Dendritic cell treated with granulocyte-macrophage colony-stimulating factor and Interleukin-4, amounts not matched to agents 40 ng/mL and 50 ng/mL, for 4 days (primary cell): ENCODE measurements at regions not wholly inside any gene's neighbourhood (a gene's known extent, or its start where the extent isn't known, plus 50 kb on each side); places are given as distances from the start of the nearest gene placed in this dataset.
A peak's percentile ranks its signal among the peaks of the same experiment; 100 is the strongest.

Experiments used
- H3K27ac Mint-ChIP-seq: one replicate; pipeline ENCODE4 v1.8.0; 2022; ENCODE audit warnings: mild to moderate bottlenecking, mixed read lengths
- H3K27me3 Mint-ChIP-seq: one replicate; pipeline ENCODE4 v1.8.0; 2022; ENCODE audit warnings: mild to moderate bottlenecking, mixed read lengths
- H3K36me3 Mint-ChIP-seq: one replicate; pipeline ENCODE4 v1.8.0; 2022; ENCODE audit warnings: low read depth, mixed read lengths
- H3K4me1 Mint-ChIP-seq: one replicate; pipeline ENCODE4 v1.8.0; 2022; ENCODE audit warnings: low read depth, mixed read lengths
- H3K4me3 Mint-ChIP-seq: one replicate; pipeline ENCODE4 v1.8.0; 2022; ENCODE audit warnings: mild to moderate bottlenecking, moderate library complexity, mixed read lengths
- H3K9me3 Mint-ChIP-seq: one replicate; pipeline ENCODE4 v1.8.0; 2022; ENCODE audit warnings: mixed read lengths
- intact Hi-C: fragments of 100-400 bp; cut with micrococcal nuclease; formaldehyde crosslinking; loops from one replicate; pipeline ENCODE4 v1.15.0; 2022

- Mint-ChIP-seq H3K36me3 (no peaks in the 10 kb centered on the region), H3K4me1 (peaks cover 60% of the 10 kb centered on the region), H3K9me3 (peaks cover 17% of the 10 kb centered on the region), H3K27me3 (peaks cover 2% of the 10 kb centered on the region), H3K4me3 (peak overlapping the region; percentile 24), H3K27ac (peak overlapping the region; percentile 86)
- intact Hi-C loops: loop anchor here (5.0 kb wide), 1 partner anchor 67 kb away; no protein-coding TSS in a partner anchor
Measured at GRCh38 chr17:62895320-62896301, 70.4 kb upstream of the TANC2 start.

GRCh38 chr17:62892870-62893338 lies 73.1 kb upstream of the TANC2 start:
- intact Hi-C loops: no loop called here
- Mint-ChIP-seq H3K27me3 (peaks cover 2% of the 10 kb centered on the region), H3K36me3 (no peaks in the 10 kb centered on the region), H3K9me3 (no peaks in the 10 kb centered on the region), H3K27ac (peak overlapping the region; percentile 62), H3K4me1 (peaks cover 36% of the 10 kb centered on the region), H3K4me3 (no peak overlapping the region)

DNA sequence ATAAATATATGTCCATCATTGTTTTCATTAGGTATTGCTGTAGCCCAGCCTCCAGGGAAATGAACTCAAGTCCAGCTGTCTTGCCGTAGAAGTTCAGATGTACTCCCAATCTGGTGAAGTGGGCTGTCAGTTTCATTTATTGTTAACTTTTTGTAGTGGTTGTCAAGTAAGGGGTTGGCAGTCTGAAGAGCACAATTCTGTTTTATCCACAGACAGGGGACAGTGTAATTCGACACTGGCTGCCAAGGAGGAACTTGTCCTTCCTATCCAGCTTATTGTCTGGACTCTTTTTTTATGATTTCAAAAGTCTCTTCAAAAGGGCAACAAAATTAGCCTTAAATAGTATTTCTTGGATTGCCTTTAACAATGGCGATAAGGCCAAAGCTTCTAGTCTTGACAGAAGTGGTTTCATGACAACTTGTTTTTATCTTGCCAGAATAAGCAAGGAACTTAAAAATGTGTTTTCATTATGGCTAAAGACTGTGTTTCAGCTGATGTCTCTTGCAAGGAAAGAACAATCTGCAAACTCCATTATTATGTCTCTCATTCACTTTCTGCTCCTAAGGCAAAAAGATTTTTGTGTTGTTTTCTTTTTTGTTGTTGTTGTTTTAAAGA lies 73.9 kb upstream of the TANC2 start:
- intact Hi-C loops: no loop called here
- no peak overlapping the region for H3K4me3 Mint-ChIP-seq
- no peaks in the 10 kb centered on the region for H3K9me3 Mint-ChIP-seq
- H3K4me1 Mint-ChIP-seq: peaks cover 35% of the 10 kb centered on the region
- peaks cover 2% of the 10 kb centered on the region for H3K27me3 Mint-ChIP-seq
- no peaks in the 10 kb centered on the region for H3K36me3 Mint-ChIP-seq
- H3K27ac Mint-ChIP-seq: peak overlapping the region; percentile 62

DNA sequence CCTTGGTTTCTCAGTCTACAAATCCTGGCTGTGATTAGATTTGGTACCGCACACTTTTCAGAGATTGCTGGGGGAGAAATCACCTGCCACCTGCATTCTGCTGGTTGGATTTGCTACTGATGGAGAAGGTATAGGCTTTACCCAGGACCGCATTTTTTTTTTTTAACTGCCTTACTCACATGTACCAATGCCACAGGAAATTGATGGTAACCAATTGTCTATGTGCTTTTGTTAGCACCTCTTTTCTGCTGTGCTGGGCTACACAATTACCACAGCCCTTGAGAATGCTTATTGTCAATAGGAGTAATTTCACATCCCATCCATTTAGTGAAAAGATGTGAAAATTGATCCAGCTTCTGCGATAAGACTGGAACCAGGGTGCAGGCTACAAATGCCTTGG lies 74.4 kb upstream of the TANC2 start:
- H3K27me3 Mint-ChIP-seq: peaks cover 2% of the 10 kb centered on the region
- no peaks in the 10 kb centered on the region for H3K9me3 Mint-ChIP-seq
- peaks cover 35% of the 10 kb centered on the region for H3K4me1 Mint-ChIP-seq
- H3K4me3 Mint-ChIP-seq: no peak overlapping the region
- intact Hi-C loops: no loop called here
- H3K36me3 Mint-ChIP-seq: no peaks in the 10 kb centered on the region
- no peak overlapping the region for H3K27ac Mint-ChIP-seq

GRCh38 chr17:62888765-62889164 lies 77.3 kb upstream of the TANC2 start:
- Mint-ChIP-seq H3K4me3 (no peak overlapping the region), H3K36me3 (no peaks in the 10 kb centered on the region), H3K27ac (no peak overlapping the region), H3K4me1 (peaks cover 32% of the 10 kb centered on the region), H3K9me3 (no peaks in the 10 kb centered on the region), H3K27me3 (peaks cover 2% of the 10 kb centered on the region)
- intact Hi-C loops: no loop called here

- Mint-ChIP-seq H3K36me3 (no peaks in the 10 kb centered on the region), H3K4me3 (no peak overlapping the region), H3K4me1 (peaks cover 30% of the 10 kb centered on the region), H3K27ac (no peak overlapping the region), H3K27me3 (peaks cover 2% of the 10 kb centered on the region), H3K9me3 (no peaks in the 10 kb centered on the region)
- intact Hi-C loops: no loop called here
Measured at GRCh38 chr17:62888148-62888547, 77.9 kb upstream of the TANC2 start.

- Mint-ChIP-seq H3K4me1 (peaks cover 28% of the 10 kb centered on the region), H3K36me3 (no peaks in the 10 kb centered on the region), H3K9me3 (no peaks in the 10 kb centered on the region), H3K27me3 (peaks cover 2% of the 10 kb centered on the region), H3K4me3 (no peak overlapping the region), H3K27ac (no peak overlapping the region)
- intact Hi-C loops: no loop called here
Measured at GRCh38 chr17:62887437-62887836, 78.6 kb upstream of the TANC2 start.

- no peaks in the 10 kb centered on the region for H3K9me3 Mint-ChIP-seq
- intact Hi-C loops: no loop called here
- H3K4me3 Mint-ChIP-seq: no peak overlapping the region
- no peaks in the 10 kb centered on the region for H3K27me3 Mint-ChIP-seq
- H3K36me3 Mint-ChIP-seq: no peaks in the 10 kb centered on the region
- peaks cover 25% of the 10 kb centered on the region for H3K4me1 Mint-ChIP-seq
- no peak overlapping the region for H3K27ac Mint-ChIP-seq
Measured at GRCh38 chr17:62884781-62885180, 76.7 kb upstream of the MARCHF10 start.

- intact Hi-C loops: no loop called here
- peaks cover 25% of the 10 kb centered on the region for H3K4me1 Mint-ChIP-seq
- H3K4me3 Mint-ChIP-seq: no peak overlapping the region
Measured at GRCh38 chr17:62882878-62883277, 74.8 kb upstream of the MARCHF10 start.

DNA sequence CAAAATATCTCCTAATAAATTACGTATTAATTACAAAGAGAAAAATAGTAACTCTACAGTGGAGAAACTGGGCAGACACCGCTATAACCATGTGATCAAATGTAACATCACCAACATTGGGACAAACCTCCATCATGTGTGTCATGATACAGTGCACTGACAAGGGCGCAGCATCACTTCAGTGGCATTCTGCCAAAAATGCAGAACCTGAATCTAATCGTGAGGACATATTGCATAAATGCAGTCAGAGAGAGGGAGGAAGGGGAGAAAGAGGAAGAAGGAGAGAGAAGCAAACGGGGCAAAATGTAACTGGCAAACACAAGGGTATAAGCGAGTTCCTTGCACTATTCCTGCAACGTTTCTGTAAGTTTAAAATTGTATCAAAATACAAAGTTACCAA lies 74.2 kb upstream of the MARCHF10 start:
- Mint-ChIP-seq H3K27ac (no peak overlapping the region), H3K36me3 (no peaks in the 10 kb centered on the region), H3K27me3 (no peaks in the 10 kb centered on the region), H3K4me3 (no peak overlapping the region), H3K4me1 (peaks cover 25% of the 10 kb centered on the region), H3K9me3 (no peaks in the 10 kb centered on the region)
- intact Hi-C loops: no loop called here

More at GRCh38 chr17:62882878-62883277, 74.8 kb upstream of the MARCHF10 start:
- Mint-ChIP-seq H3K27me3 (no peaks in the 10 kb centered on the region), H3K27ac (no peak overlapping the region), H3K9me3 (no peaks in the 10 kb centered on the region), H3K36me3 (no peaks in the 10 kb centered on the region)

- no peak overlapping the region for H3K4me3 Mint-ChIP-seq
- H3K27ac Mint-ChIP-seq: no peak overlapping the region
- no peaks in the 10 kb centered on the region for H3K36me3 Mint-ChIP-seq
- no peaks in the 10 kb centered on the region for H3K9me3 Mint-ChIP-seq
- peaks cover 24% of the 10 kb centered on the region for H3K4me1 Mint-ChIP-seq
- peaks cover 2% of the 10 kb centered on the region for H3K27me3 Mint-ChIP-seq
- intact Hi-C loops: no loop called here
Measured at GRCh38 chr17:62880120-62880519, 72.0 kb upstream of the MARCHF10 start.

- Mint-ChIP-seq H3K4me3 (no peak overlapping the region), H3K4me1 (peaks cover 9% of the 10 kb centered on the region), H3K9me3 (no peaks in the 10 kb centered on the region), H3K27ac (no peak overlapping the region), H3K27me3 (peaks cover 2% of the 10 kb centered on the region), H3K36me3 (no peaks in the 10 kb centered on the region)
- intact Hi-C loops: no loop called here
Measured at GRCh38 chr17:62876673-62877405, 68.7 kb upstream of the MARCHF10 start.

DNA sequence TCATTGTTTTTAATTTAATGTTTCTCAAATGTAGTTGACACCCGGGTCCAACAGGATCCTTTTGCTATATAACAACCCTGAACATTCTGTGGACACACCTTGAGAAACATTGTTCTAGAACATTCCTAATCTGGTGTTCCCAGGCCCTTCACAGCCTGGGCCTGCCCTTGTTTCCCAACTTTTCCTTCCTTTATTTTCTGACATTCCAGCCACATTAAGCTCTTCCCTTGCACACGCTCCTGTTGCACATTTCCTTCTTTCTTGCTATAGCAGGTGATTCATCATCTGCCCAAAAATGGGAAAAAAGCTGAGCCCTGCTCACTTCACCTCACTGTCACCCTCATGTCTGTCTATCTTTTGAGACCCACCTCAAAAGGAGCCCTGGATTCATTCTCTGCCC lies 67.9 kb upstream of the MARCHF10 start:
- Mint-ChIP-seq H3K9me3 (no peaks in the 10 kb centered on the region), H3K4me3 (no peak overlapping the region), H3K36me3 (no peaks in the 10 kb centered on the region), H3K27ac (no peak overlapping the region), H3K27me3 (peaks cover 2% of the 10 kb centered on the region), H3K4me1 (peaks cover 9% of the 10 kb centered on the region)
- intact Hi-C loops: no loop called here

- Mint-ChIP-seq H3K4me3 (no peak overlapping the region), H3K27ac (no peak overlapping the region), H3K36me3 (no peaks in the 10 kb centered on the region), H3K27me3 (peaks cover 2% of the 10 kb centered on the region), H3K4me1 (peaks cover 9% of the 10 kb centered on the region), H3K9me3 (no peaks in the 10 kb centered on the region)
- intact Hi-C loops: no loop called here
Measured at GRCh38 chr17:62875296-62875695, 67.2 kb upstream of the MARCHF10 start.
